H9 (cell line): ENCODE measurements at regions not wholly inside any gene's neighbourhood (a gene's known extent, or its start where the extent isn't known, plus 50 kb on each side); places are given as distances from the start of the nearest gene placed in this dataset.

Experiments
- DNase-seq: peaks from one replicate; pipeline ENCODE4 v3.0.0-alpha.2; 2017
- H2AFZ ChIP-seq: one replicate; pipeline ENCODE4 v1.6.1; 2013; ENCODE audit warnings: mild to moderate bottlenecking, low read length, control low read depth, moderate library complexity
- H2AK5ac ChIP-seq: 2 replicates; pipeline ENCODE4 v1.6.1; 2013; ENCODE audit warnings: low read length, control low read depth, mixed read lengths; ENCODE audit not compliant: insufficient read length
- H2BK120ac ChIP-seq: one replicate; pipeline ENCODE4 v1.6.1; 2013; ENCODE audit warnings: low read depth, mild to moderate bottlenecking, low read length, control low read depth, inconsistent platforms; ENCODE audit not compliant: poor library complexity, severe bottlenecking
- H2BK12ac ChIP-seq: 2 replicates; pipeline ENCODE4 v1.6.1; 2013; ENCODE audit warnings: low read length, control low read depth, mixed read lengths, low read depth; ENCODE audit not compliant: insufficient read length
- H2BK15ac ChIP-seq: 2 replicates; pipeline ENCODE4 v1.6.1; 2013; ENCODE audit warnings: low read depth, low read length, control low read depth
- H2BK20ac ChIP-seq: one replicate; pipeline ENCODE4 v1.6.1; 2013; ENCODE audit warnings: low read depth, mild to moderate bottlenecking, low read length, control low read depth, inconsistent platforms; ENCODE audit not compliant: poor library complexity, severe bottlenecking
- H2BK5ac ChIP-seq: 2 replicates; pipeline ENCODE4 v1.6.1; 2013; ENCODE audit warnings: low read length, control low read depth, mixed read lengths; ENCODE audit not compliant: insufficient read length
- H3K14ac ChIP-seq: 2 replicates; pipeline ENCODE4 v1.6.1; 2013; ENCODE audit warnings: low read length, control low read depth; ENCODE audit not compliant: insufficient read depth
- H3K18ac ChIP-seq: 2 replicates; pipeline ENCODE4 v1.6.1; 2013; ENCODE audit warnings: low read depth, mild to moderate bottlenecking, mixed read lengths, low read length, control low read depth; ENCODE audit not compliant: insufficient read length
- H3K23ac ChIP-seq: 2 replicates; pipeline ENCODE4 v1.6.1; 2013; ENCODE audit warnings: low read length, control low read depth, mixed read lengths, low read depth; ENCODE audit not compliant: insufficient read length
- H3K23me2 ChIP-seq: 2 replicates; pipeline ENCODE4 v1.6.1; 2013; ENCODE audit warnings: low read depth, mild to moderate bottlenecking, mixed read lengths, low read length, control low read depth; ENCODE audit not compliant: insufficient read length, poor library complexity, severe bottlenecking
- H3K27ac ChIP-seq: 2 replicates; pipeline ENCODE4 v1.5.1; 2013; ENCODE audit warnings: low read length, control low read depth, mixed read lengths, low read depth; ENCODE audit not compliant: insufficient read length
- H3K27me3 ChIP-seq: 2 replicates; pipeline ENCODE4 v1.6.1; 2013; ENCODE audit warnings: low read length, control low read depth, inconsistent platforms; ENCODE audit not compliant: insufficient read depth
- H3K4ac ChIP-seq: 2 replicates; pipeline ENCODE4 v1.6.1; 2013; ENCODE audit warnings: low read depth, mild to moderate bottlenecking, control low read depth, inconsistent platforms, low read length, moderate library complexity
- H3K4me1 ChIP-seq: 2 replicates; pipeline ENCODE4 v1.6.1; 2013; ENCODE audit warnings: low read length, control low read depth, inconsistent platforms; ENCODE audit not compliant: insufficient read depth
- H3K4me2 ChIP-seq: 2 replicates; pipeline ENCODE4 v1.6.1; 2013; ENCODE audit warnings: low read length, control low read depth, mixed read lengths; ENCODE audit not compliant: insufficient read length, insufficient read depth
- H3K56ac ChIP-seq: 2 replicates; pipeline ENCODE4 v1.6.1; 2013; ENCODE audit warnings: low read depth, mild to moderate bottlenecking, mixed read lengths, low read length, control low read depth; ENCODE audit not compliant: insufficient read length
- H3K79me1 ChIP-seq: 2 replicates; pipeline ENCODE4 v1.6.1; 2013; ENCODE audit warnings: low read depth, mild to moderate bottlenecking, moderate library complexity, low read length, control low read depth, inconsistent platforms; ENCODE audit not compliant: insufficient read depth, poor library complexity, severe bottlenecking
- H3K79me2 ChIP-seq: 2 replicates; pipeline ENCODE4 v1.6.1; 2013; ENCODE audit warnings: low read length, control low read depth, inconsistent platforms; ENCODE audit not compliant: insufficient read depth
- H3K9ac ChIP-seq: 2 replicates; pipeline ENCODE4 v1.6.1; 2013; ENCODE audit warnings: low read length, control low read depth, mixed read lengths; ENCODE audit not compliant: insufficient read length; ENCODE audit errors: extremely low read depth
- H3K9me3 ChIP-seq: one replicate; pipeline ENCODE4 v1.6.1; 2013; ENCODE audit warnings: low read depth, low read length, inconsistent platforms; ENCODE audit not compliant: control insufficient read depth
- H3T11ph ChIP-seq: one replicate; pipeline ENCODE4 v1.6.1; 2013; ENCODE audit warnings: mild to moderate bottlenecking, low read length, control low read depth, inconsistent platforms
- H4K20me1 ChIP-seq: one replicate; pipeline ENCODE4 v1.6.1; 2013; ENCODE audit not compliant: control insufficient read depth, insufficient read length, insufficient read depth
- H4K5ac ChIP-seq: 2 replicates; pipeline ENCODE4 v1.6.1; 2013; ENCODE audit warnings: low read depth, mild to moderate bottlenecking, mixed read lengths, low read length, control low read depth; ENCODE audit not compliant: insufficient read length
- H4K8ac ChIP-seq: replicated peaks from 2 replicates; pipeline ENCODE4 v1.6.1; 2013; ENCODE audit warnings: low read length, control low read depth, mixed read lengths, low read depth; ENCODE audit not compliant: insufficient read length
- H4K91ac ChIP-seq: 2 replicates; pipeline ENCODE4 v1.6.1; 2013; ENCODE audit warnings: low read depth, mild to moderate bottlenecking, moderate library complexity, mixed read lengths, low read length, control low read depth; ENCODE audit not compliant: insufficient read length
- H3K27ac Mint-ChIP-seq, 3 experiments: 2 replicates in 2 of 3; 3 replicates in 1 of 3; pipeline ENCODE4 v1.8.0; 2020 to 2021; ENCODE audit warnings: mixed read lengths in 3 of 3, mild to moderate bottlenecking in 1 of 3, moderate library complexity in 1 of 3
- H3K27me3 Mint-ChIP-seq: 2 replicates; pipeline ENCODE4 v1.8.0; 2021; ENCODE audit warnings: low read depth, mild to moderate bottlenecking, moderate library complexity, mixed read lengths
- H3K36me3 Mint-ChIP-seq, 3 experiments: 2 replicates in 2 of 3; 3 replicates in 1 of 3; pipeline ENCODE4 v1.8.0; 2020 to 2021; ENCODE audit warnings: low read depth in 3 of 3, mixed read lengths in 3 of 3; ENCODE audit not compliant: insufficient read depth in 1 of 3
- H3K4me1 Mint-ChIP-seq, 2 experiments: 2 replicates each; pipeline ENCODE4 v1.8.0; 2020; ENCODE audit warnings: mixed read lengths in 2 of 2
- H3K4me3 Mint-ChIP-seq, 2 experiments: 2 replicates in 1 of 2; 3 replicates in 1 of 2; pipeline ENCODE4 v1.8.0; 2020 to 2021; ENCODE audit warnings: mild to moderate bottlenecking in 2 of 2, mixed read lengths in 2 of 2, moderate library complexity in 1 of 2
- H3K9me3 Mint-ChIP-seq, 2 experiments: 2 replicates in 1 of 2; 3 replicates in 1 of 2; pipeline ENCODE4 v1.8.0; 2020; ENCODE audit warnings: mild to moderate bottlenecking in 2 of 2, mixed read lengths in 2 of 2, moderate library complexity in 1 of 2
- TF ChIP-seq, protein P1 (sequence below): fragments of 200-600 bp; sonication (generic); conservative IDR thresholded peaks from 3 replicates; pipeline ENCODE4 v1.8.0; 2021; ENCODE audit warnings: antibody characterized with exemption, mild to moderate bottlenecking

DNA sequence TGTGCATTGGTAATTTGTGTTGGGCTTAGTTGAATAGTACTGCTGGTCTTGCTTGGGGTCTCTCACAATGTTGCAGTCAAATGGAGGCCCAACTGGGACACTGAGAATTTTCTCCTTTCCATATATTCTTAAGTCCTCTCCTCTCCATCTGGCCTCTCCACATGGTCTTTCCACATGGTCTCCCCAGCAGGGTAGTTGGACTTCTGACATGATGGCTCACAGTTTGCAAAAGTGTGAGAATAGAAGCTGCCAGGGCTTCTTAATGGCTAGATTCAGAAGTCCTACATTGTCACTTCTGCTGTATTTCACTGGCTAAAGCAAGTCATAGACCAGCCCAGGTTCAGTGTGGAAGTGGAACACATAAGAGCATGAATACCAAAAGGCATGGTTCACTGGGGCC, 318.5 kb upstream of the TNP1 start:
- H2BK15ac ChIP-seq: no peak overlapping the region
- H3K9me3 Mint-ChIP-seq: peaks cover 11 to 14% of the 10 kb centered on the region in 2 experiments; a peak in 4 of 5 replicates
- no peak overlapping the region for H3T11ph ChIP-seq
- H3K27me3 Mint-ChIP-seq: peaks cover 4% of the 10 kb centered on the region
- H3K18ac ChIP-seq: no peak overlapping the region
- no peak overlapping the region for H4K91ac ChIP-seq
- H4K8ac ChIP-seq: no peak overlapping the region
- no peak for DNase-seq
- no peak overlapping the region for H3K9ac ChIP-seq
- no peak overlapping the region for H3K23ac ChIP-seq
- H2AK5ac ChIP-seq: no peak overlapping the region
- no peak overlapping the region for H2BK12ac ChIP-seq
- no peak overlapping the region for H3K4me3 Mint-ChIP-seq
- H2BK20ac ChIP-seq: no peak overlapping the region
- no peaks in the 10 kb centered on the region for H4K20me1 ChIP-seq
- H3K79me2 ChIP-seq: no peaks in the 10 kb centered on the region
- H2AFZ ChIP-seq: no peak overlapping the region
- no peak overlapping the region for H3K4me2 ChIP-seq
- H3K27ac ChIP-seq: no peak overlapping the region
- H3K36me3 Mint-ChIP-seq: peaks cover 0 to 8% (median 0%) of the 10 kb centered on the region in 3 experiments; a peak in 1 of 7 replicates
- no peaks in the 10 kb centered on the region for H3K79me1 ChIP-seq
- peaks cover 6 to 8% of the 10 kb centered on the region in 2 experiments for H3K4me1 Mint-ChIP-seq
- H3K4ac ChIP-seq: no peak overlapping the region
- H2BK5ac ChIP-seq: no peak overlapping the region
- H2BK120ac ChIP-seq: no peak overlapping the region
- H3K4me1 ChIP-seq: peaks cover 3% of the 10 kb centered on the region; the same call in 1 of the 2 replicates
- no peaks in the 10 kb centered on the region for H3K9me3 ChIP-seq
- no peak overlapping the region for H3K14ac ChIP-seq
- H3K23me2 ChIP-seq: no peaks in the 10 kb centered on the region
- H4K5ac ChIP-seq: no peak overlapping the region
- H3K27ac Mint-ChIP-seq: no peak overlapping the region
- no peaks in the 10 kb centered on the region for H3K27me3 ChIP-seq
- TF ChIP-seq, protein P1, sequence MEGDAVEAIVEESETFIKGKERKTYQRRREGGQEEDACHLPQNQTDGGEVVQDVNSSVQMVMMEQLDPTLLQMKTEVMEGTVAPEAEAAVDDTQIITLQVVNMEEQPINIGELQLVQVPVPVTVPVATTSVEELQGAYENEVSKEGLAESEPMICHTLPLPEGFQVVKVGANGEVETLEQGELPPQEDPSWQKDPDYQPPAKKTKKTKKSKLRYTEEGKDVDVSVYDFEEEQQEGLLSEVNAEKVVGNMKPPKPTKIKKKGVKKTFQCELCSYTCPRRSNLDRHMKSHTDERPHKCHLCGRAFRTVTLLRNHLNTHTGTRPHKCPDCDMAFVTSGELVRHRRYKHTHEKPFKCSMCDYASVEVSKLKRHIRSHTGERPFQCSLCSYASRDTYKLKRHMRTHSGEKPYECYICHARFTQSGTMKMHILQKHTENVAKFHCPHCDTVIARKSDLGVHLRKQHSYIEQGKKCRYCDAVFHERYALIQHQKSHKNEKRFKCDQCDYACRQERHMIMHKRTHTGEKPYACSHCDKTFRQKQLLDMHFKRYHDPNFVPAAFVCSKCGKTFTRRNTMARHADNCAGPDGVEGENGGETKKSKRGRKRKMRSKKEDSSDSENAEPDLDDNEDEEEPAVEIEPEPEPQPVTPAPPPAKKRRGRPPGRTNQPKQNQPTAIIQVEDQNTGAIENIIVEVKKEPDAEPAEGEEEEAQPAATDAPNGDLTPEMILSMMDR: no peak
- H3K56ac ChIP-seq: no peak overlapping the region
